CD4-positive, alpha-beta T cell treated with Interleukin-12 subunit alpha and Interleukin-12 subunit beta, for 1 hour (primary cell): ENCODE measurements at regions not wholly inside any gene's neighbourhood (a gene's known extent, or its start where the extent isn't known, plus 50 kb on each side); places are given as distances from the start of the nearest gene placed in this dataset.

Source experiments
- DNase-seq: peaks from one replicate; pipeline ENCODE4 v3.0.0-alpha.2; 2020

DNA sequence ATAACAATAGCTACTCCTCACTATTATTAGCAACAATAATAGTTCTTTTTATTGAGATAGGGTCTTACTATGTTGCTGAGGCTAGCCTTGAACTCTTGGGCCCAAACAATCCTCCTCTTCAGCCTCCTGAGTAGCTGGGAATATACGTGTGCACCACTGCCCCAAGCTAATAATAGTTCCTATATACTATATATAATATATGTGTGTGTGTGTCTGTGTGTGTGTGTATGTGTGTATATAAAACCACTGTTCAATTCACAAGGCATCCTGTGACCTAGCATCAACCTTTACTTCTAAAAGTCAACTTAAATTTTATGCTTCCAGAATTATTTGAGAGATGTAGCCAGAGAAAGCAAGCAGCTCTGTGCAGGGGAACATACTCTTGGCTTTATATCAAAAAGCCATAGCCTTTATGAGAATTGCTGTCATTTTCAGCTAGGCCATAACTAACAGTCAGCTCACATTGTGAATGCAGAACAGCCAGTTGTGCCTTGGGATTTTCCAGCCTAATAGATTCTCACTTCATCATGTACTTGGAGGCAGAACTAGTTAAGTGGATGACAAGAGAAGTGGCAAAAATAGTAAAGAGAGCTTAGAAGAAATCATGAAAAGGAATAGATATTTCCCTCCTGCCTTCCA lies 665.5 kb downstream of the NYAP2 start:
- DNase-seq, result no peak

GRCh38 chr2:226063704-226064440 lies 664.4 kb downstream of the NYAP2 start:
- no peak for DNase-seq

GRCh38 chr2:226059961-226060627 lies 660.6 kb downstream of the NYAP2 start:
- DNase-seq, result no peak

- no peak for DNase-seq
Measured at GRCh38 chr2:226057914-226058313, 658.4 kb downstream of the NYAP2 start.

GRCh38 chr2:226057365-226057764 lies 657.9 kb downstream of the NYAP2 start:
- no peak for DNase-seq

DNA sequence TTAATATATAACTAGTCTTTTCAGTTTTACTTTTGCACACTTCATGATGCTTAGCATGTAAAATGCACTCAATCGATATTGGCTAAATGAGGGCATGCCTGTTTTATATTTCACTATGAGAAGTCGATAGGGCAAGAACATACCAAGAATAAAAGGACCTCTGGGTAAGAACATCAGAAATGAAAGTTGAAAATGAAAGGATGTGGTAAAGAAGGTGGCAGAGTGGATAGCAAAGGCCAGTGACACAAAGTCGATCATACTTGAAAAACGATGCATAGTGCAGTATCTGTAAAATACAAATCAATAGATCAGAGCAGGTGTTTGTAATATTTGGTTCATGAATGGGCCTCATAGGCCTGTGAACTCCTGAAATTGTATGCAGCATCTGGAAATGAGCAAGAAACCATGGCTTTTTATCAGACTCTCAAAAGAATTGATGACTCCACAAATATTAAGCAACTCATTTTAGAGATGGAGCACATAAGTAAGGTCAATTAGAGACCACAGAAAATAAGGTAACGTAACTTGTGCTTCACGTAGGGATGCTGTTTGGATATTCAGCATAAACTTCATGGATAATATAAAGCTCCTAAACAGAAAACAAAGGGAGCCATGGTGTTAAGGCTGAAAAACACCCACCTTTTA lies 653.4 kb downstream of the NYAP2 start:
- DNase-seq, result no peak

DNA sequence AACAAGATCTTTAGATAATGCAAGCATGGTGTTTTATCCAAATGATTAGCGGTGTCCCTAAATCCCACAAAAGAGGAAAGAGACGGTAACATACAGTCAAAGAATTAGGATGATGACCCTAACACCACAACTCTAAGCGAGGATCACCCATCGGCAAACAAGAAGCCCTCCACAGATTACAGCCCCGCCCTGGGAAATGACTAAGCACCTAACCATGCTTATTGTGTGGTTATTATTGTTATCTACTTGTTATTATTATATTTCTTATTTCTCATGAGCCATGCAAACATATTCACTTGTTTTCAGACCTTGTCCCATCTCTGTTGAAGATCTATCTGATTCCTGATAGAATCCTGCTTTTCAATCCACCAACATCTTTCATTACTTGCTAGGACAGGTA lies 651.3 kb downstream of the NYAP2 start:
- DNase-seq, result no peak

DNA sequence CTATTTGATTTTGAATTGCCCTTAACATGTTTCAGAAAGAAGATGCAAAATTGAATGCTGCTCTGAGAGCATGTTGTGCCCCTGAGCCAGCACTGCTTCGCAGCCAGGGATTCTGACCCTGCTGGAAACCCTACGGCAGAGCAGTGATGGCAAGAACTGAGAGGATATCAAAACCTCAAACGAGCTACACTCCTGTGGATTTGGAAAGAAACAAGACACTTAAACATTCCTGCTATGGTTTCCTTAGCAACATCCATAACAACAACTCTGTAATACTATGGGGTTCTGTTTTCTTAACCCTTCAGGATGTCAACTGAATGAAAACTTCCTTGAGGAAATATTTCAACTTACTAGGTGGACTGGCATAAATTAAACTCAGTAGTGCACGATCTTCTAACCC lies 649.1 kb downstream of the NYAP2 start:
- no peak for DNase-seq

DNA sequence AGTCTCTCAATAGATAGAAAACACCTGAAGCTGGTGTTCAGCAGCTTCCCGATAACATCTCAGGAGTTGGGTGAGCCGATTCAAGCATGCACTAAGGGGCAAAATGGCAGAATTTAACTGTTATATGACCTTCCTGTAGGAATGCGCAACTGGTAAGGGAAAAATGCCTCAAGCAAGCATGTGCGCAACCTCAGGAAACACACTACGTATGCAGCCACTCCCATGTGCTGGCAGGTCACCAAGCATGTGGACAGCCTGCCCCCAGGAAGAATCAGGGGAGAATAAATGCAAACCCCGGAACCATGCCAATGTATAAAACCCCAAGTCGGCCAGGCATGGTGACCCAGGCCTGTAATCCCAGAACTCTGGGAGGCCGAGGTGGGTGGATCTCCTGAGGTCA lies 645.6 kb downstream of the NYAP2 start:
- no peak for DNase-seq

DNA sequence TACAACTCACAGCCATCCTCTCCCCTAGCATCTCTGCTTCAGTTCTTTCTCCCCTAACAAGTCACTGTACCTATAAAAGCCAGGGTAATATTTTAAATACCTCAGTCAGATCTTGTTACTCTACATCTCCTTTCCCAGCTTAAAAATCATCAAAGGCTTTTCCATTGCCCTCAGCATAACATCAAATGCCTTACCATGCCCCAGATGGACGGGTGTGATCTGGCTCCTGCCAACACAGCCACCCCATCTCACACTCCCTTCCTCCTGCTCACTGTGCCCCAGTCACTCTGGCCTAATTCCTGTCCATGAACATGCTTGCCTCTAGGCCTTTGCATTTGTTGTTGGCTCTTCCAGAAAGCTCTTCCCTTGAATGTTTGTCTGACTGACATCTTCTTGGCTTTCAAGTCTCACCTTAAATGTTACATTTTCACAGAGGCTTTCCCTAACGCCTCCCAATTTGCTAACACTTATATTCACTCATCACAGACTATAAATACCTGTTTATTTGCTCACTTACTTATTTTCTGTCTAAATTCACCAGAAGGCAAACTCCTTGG lies 640.9 kb downstream of the NYAP2 start:
- DNase-seq, result no peak

DNA sequence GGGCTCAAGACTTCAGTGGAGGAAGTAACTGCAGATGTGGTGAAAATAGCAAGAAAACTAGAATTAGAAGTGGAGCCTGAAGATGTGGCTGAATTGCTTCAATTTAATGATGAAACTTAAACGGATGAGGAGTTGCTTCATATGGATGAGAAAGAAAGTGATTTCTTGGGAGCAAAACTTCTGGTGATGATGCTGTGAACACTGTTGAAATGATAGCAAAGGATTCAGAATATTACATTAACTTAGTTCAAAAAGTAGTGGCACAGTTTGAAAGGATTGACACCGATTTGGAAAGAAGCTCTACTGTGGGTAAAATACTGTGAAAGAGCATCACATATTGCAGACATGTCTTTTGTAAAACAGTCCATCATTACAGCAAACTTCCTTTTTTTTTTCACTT lies 638.0 kb downstream of the NYAP2 start:
- no peak for DNase-seq

DNA sequence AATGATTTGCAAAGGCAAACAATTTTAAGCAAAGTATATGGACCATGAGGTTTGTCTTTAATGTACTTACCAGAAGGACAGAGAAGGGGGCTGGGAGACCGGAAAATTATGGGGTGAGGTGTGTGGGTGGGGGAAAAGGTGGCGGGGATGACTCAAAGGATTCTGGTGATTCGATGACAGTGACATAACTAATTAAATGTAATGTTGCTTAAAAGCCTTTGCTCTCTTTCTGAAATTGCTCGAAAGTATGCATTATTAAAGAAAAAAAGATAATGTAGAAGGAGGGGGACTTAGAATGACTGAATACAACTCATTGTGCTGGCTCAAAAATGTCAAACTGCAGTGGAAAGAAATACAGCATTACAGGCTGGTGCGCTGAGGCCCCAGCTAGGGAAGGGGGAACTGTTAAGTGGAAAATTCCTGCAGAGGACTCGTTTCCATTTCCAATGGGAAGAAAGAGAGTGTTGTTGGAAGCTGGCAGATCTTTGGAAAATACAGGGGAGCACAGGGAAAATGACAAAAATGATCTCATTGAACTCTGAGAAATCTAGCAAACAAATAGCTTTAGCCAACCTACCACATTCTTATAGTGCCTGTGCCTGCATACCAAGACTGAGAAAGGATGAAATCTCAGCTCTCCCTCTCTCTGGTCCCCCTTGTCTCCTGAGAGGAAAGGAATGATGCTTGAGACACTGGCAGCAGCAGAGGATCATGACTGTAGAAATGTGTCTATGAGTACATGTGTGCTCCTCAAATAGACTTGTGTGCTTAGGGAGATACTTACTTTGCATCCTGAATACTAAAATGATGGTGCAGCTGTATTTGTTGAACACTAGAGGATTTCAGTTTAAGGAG lies 632.4 kb downstream of the NYAP2 start:
- DNase-seq, result no peak

- DNase-seq, result no peak
Measured at GRCh38 chr2:226030788-226031646, 631.5 kb downstream of the NYAP2 start.

DNA sequence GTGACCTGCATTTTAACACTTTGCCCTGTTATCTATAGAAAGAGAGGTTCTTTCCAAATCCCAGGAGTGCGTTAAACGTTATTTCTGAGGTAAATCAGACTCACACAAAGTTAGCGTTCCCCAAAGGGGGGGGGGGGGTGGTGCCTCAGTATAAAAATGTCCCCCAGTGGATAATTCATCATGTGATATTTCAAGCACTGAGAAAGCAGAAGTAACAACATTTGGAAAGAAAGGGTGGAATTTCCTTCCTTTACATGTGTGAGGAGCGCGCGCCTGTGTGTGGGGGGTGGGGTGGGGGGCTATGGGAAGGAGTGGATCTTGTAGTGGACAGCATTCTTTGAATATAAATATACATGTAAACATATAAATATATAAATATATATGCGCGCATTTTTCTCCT lies 630.9 kb downstream of the NYAP2 start:
- DNase-seq, result no peak

DNA sequence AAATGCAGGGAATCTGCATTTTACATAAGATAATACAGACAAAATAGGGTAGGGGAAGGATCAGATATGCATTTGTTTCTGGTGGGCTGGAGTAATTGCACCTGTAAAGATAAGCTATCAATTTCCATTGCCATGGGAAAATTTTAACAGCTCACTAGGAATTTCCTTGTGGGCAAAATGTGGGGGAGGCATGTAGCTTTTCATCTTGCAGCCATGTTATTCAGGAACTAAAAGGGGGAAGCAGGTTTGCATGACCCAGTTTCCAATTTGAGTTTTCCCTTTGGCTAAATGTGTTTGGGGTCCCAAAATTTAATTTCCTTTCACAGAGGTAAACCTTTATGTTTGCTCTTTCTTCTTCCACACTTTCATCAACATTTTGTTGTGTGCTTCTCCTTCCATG lies 624.4 kb downstream of the NYAP2 start:
- no peak for DNase-seq

DNA sequence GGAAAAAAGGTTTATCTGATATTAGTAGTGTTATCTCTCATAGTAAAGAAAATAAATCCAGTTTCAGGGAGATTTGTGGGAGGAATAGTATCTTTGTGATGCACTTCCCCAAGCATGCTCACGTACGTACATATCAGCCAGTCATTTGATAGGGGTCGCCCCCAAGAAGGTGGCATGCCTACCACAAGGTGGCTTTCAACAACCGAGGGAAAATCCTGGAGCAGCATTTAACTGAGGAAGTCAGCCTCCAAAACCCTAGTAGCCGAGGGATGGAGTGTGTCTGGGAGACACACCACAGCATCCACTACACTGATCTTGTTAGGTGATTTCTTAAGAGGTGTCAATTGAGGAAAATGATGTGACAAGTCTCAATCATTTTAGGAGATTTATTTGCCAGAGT lies 623.9 kb downstream of the NYAP2 start:
- DNase-seq, result no peak

DNA sequence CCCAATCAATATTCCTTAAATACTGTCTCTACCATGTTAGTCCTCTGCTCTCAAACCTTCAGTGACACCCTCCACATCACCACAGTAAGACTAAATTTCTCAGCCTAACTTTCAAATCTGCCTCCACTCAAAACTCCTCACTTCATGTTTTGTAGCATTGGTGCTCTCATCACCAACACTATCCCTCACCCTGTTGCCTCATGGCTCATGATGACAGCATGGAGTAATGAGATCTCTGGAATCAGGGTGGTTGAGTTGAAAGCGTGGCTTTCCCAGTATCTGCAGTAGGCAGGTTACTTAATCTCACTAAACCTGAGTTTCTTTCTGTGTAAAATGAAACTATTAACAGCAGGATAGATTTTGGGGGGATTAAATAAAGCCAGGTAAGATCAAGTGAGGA lies 621.4 kb downstream of the NYAP2 start:
- DNase-seq, result no peak

DNA sequence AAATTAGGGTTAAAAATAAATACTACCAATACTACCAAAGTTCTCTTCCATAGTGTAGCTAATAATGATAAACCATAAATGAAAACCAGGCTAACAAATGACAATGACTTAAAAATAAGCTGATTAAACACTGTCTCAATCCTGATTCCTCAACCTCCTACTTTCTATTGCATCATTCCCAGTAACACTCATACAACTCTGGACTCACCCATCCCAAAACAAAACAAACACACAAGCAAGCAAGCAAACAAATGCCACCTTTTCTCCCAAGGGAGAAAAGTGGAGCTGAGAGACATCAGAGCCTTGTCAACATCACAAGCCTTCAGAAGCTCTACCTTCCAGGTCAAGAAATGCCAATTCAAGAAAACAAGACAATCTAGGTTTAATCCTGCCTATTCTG lies 620.7 kb downstream of the NYAP2 start:
- DNase-seq, result no peak

GRCh38 chr2:226018641-226019040 lies 619.1 kb downstream of the NYAP2 start:
- no peak for DNase-seq

- DNase-seq, result no peak
Measured at GRCh38 chr2:226017537-226017936, 618.0 kb downstream of the NYAP2 start.

GRCh38 chr2:226017107-226017506 lies 617.6 kb downstream of the NYAP2 start:
- DNase-seq, result no peak
